ENCODE measurements at regions not wholly inside any gene's neighbourhood (a gene's known extent, or its start where the extent isn't known, plus 50 kb on each side); places are given as distances from the start of the nearest gene placed in this dataset.

DNA sequence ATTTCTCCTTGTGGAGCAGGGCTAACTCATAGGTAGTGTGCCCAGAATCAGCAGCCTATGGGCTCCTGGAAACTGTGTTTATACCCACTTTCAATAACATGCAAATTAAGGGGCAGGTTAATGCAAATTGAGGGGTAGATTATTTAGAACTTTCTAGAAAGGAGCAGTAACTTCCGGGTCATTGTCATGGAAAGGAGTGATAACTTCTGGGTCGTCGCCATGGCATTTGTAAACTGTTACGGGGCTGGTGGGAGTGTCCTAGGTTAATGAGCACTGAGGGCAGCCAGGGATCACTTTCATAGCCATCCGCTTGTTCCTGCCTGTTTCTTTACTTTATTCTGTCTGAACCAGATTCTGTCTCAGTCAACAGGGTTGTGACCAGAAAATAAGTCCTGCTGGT, 143.3 kb upstream of the RFLNA start:
- H3K4me1 Mint-ChIP-seq, result peaks cover 8% of the 10 kb centered on the region
- Histone ChIP-seq H4K20me1 (ENCODE audit: control insufficient read depth, insufficient read depth, low read length, poor library complexity, severe bottlenecking) (no peaks in the 10 kb centered on the region), H3K27ac (ENCODE audit: low read length in 2 of 2) (no peak overlapping the region), H3K9ac (ENCODE audit: low read length) (no peak overlapping the region), H3K4me2 (replicated peaks; ENCODE audit: low read depth, low read length, poor library complexity, severe bottlenecking) (no peak overlapping the region), H3K79me2 (ENCODE audit: control insufficient read depth, insufficient read depth, low read length) (no peaks in the 10 kb centered on the region), H3K36me3 (replicated peaks in 1 of 2; ENCODE audit: control extremely low read depth in 1 of 2, control insufficient read depth in 1 of 2, extremely low read depth in 1 of 2, insufficient read depth in 2 of 2, low read length in 1 of 2) (no peaks in the 10 kb centered on the region), H3K27me3 (replicated peaks in 1 of 4; ENCODE audit: control extremely low read depth in 1 of 4, control insufficient read depth in 3 of 4, insufficient read depth in 4 of 4, low read length in 3 of 4) (no peaks in the 10 kb centered on the region), H2AFZ (ENCODE audit: insufficient read depth, low read depth, low read length, poor library complexity, severe bottlenecking) (no peak overlapping the region), H3K4me3 (ENCODE audit: control extremely low read depth in 1 of 5, extremely low read depth in 1 of 5, insufficient read depth in 1 of 5, low read depth in 2 of 5, low read length in 4 of 5) (no peak overlapping the region), H3K4me1 (ENCODE audit: control insufficient read depth in 2 of 2, insufficient read depth in 2 of 2, low read length in 2 of 2) (peaks cover 3 to 5% of the 10 kb centered on the region in 2 donors), H3K9me3 (ENCODE audit: control extremely low read depth in 1 of 3, control insufficient read depth in 2 of 3, insufficient read depth in 1 of 3, low read length in 2 of 3) (peaks cover 0 to 3% (median 0%) of the 10 kb centered on the region in 3 donors)
- POLR2A ChIA-PET, result no interaction called here
- H3K4me3 Mint-ChIP-seq, result no peak overlapping the region
- H3K9me3 Mint-ChIP-seq (ENCODE audit: insufficient read depth), result no peaks in the 10 kb centered on the region
- ATAC-seq (ENCODE audit: low read depth), result no peak
- TF ChIP-seq EZH2 (IDR thresholded peaks at IDR 0.05; ENCODE audit: borderline replicate concordance, insufficient read depth, low read depth, low read length, poor library complexity, severe bottlenecking), result no peak
- TF ChIP-seq, protein P1, sequence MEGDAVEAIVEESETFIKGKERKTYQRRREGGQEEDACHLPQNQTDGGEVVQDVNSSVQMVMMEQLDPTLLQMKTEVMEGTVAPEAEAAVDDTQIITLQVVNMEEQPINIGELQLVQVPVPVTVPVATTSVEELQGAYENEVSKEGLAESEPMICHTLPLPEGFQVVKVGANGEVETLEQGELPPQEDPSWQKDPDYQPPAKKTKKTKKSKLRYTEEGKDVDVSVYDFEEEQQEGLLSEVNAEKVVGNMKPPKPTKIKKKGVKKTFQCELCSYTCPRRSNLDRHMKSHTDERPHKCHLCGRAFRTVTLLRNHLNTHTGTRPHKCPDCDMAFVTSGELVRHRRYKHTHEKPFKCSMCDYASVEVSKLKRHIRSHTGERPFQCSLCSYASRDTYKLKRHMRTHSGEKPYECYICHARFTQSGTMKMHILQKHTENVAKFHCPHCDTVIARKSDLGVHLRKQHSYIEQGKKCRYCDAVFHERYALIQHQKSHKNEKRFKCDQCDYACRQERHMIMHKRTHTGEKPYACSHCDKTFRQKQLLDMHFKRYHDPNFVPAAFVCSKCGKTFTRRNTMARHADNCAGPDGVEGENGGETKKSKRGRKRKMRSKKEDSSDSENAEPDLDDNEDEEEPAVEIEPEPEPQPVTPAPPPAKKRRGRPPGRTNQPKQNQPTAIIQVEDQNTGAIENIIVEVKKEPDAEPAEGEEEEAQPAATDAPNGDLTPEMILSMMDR (IDR thresholded peaks at IDR 0.05), result no peak
- no peak for DNase-seq
- H3K27ac Mint-ChIP-seq, result no peak overlapping the region
- CTCF ChIA-PET, result no interaction called here
- intact Hi-C loops (cut with micrococcal nuclease), result no loop called here
- WGBS (ENCODE audit: insufficient coverage), result 100% methylated on average over 5 of the region's 5 CpGs
- peaks cover 3% of the 10 kb centered on the region for H3K27me3 Mint-ChIP-seq

DNA sequence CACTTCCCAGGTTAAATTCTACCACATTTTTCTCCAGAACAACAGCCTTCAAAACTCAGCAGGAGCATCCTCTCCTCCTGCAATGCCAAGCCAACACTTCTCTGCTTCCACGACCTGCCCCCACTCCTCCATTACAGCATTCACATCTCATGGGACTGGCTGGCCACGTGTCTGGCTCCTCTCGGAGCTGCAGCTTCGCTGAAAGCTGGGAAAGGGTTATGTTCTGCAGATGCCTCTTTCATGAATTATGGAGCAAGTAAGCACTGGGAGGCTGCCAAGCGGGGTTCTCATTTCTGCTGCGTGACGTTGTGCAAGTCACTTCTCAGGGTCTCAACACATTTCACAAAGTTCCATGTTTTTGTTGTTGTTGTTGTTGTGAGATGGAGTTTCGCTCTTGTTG, 142.2 kb upstream of the RFLNA start:
- TF ChIP-seq EZH2 (IDR thresholded peaks at IDR 0.05; ENCODE audit: borderline replicate concordance, insufficient read depth, low read depth, low read length, poor library complexity, severe bottlenecking), result no peak
- TF ChIP-seq, protein P1 (IDR thresholded peaks at IDR 0.05), result no peak
- Mint-ChIP-seq H3K9me3 (ENCODE audit: insufficient read depth) (no peaks in the 10 kb centered on the region), H3K4me3 (no peak overlapping the region), H3K4me1 (peaks cover 1% of the 10 kb centered on the region), H3K27me3 (peaks cover 8% of the 10 kb centered on the region), H3K27ac (no peak overlapping the region)
- Histone ChIP-seq H3K9me3 (ENCODE audit: control extremely low read depth in 1 of 3, control insufficient read depth in 2 of 3, insufficient read depth in 1 of 3, low read length in 2 of 3) (peaks cover 0 to 3% (median 0%) of the 10 kb centered on the region in 3 donors), H3K27me3 (replicated peaks in 1 of 4; ENCODE audit: control extremely low read depth in 1 of 4, control insufficient read depth in 3 of 4, insufficient read depth in 4 of 4, low read length in 3 of 4) (peaks cover 0 to 4% (median 0%) of the 10 kb centered on the region in 4 experiments), H3K4me1 (ENCODE audit: control insufficient read depth in 2 of 2, insufficient read depth in 2 of 2, low read length in 2 of 2) (peaks cover 1 to 2% of the 10 kb centered on the region in 2 donors), H3K4me2 (replicated peaks; ENCODE audit: low read depth, low read length, poor library complexity, severe bottlenecking) (no peak overlapping the region), H3K9ac (ENCODE audit: low read length) (no peak overlapping the region), H3K4me3 (ENCODE audit: control extremely low read depth in 1 of 5, extremely low read depth in 1 of 5, insufficient read depth in 1 of 5, low read depth in 2 of 5, low read length in 4 of 5) (no peak overlapping the region), H2AFZ (ENCODE audit: insufficient read depth, low read depth, low read length, poor library complexity, severe bottlenecking) (no peak overlapping the region), H4K20me1 (ENCODE audit: control insufficient read depth, insufficient read depth, low read length, poor library complexity, severe bottlenecking) (no peaks in the 10 kb centered on the region), H3K27ac (ENCODE audit: low read length in 2 of 2) (no peak overlapping the region), H3K36me3 (replicated peaks in 1 of 2; ENCODE audit: control extremely low read depth in 1 of 2, control insufficient read depth in 1 of 2, extremely low read depth in 1 of 2, insufficient read depth in 2 of 2, low read length in 1 of 2) (no peaks in the 10 kb centered on the region), H3K79me2 (ENCODE audit: control insufficient read depth, insufficient read depth, low read length) (no peaks in the 10 kb centered on the region)
- DNase-seq, result no peak
- ATAC-seq (ENCODE audit: low read depth), result no peak
- ChIA-PET CTCF (no interaction called here), POLR2A (no interaction called here)
- WGBS (ENCODE audit: insufficient coverage), result 90% methylated on average over 2 of the region's 8 CpGs
- intact Hi-C loops (cut with micrococcal nuclease), result no loop called here

All from B cell (primary cell).